ENCODE measurements at regions not wholly inside any gene's neighbourhood (a gene's known extent, or its start where the extent isn't known, plus 50 kb on each side); places are given as distances from the start of the nearest gene placed in this dataset.

GRCh38 chr18:79607361-79607952 lies 72.1 kb upstream of the CTDP1 start:
- Histone ChIP-seq H3K4me2 (ENCODE audit: low read length) (no peak overlapping the region), H4K5ac (ENCODE audit: low read length) (no peak overlapping the region), H2AK5ac (ENCODE audit: low read length) (no peak overlapping the region), H3K27ac (ENCODE audit: low read depth, low read length) (no peak overlapping the region), H3K4me1 (ENCODE audit: control insufficient read depth, low read depth, low read length) (peaks cover 3% of the 10 kb centered on the region), H3K18ac (ENCODE audit: low read length) (no peak overlapping the region), H2BK15ac (replicated peaks; ENCODE audit: low read depth) (no peak overlapping the region), H3K9ac (ENCODE audit: low read length) (no peak overlapping the region), H2BK5ac (ENCODE audit: low read length) (no peak overlapping the region), H2BK120ac (ENCODE audit: low read depth, low read length) (no peak overlapping the region), H3K36me3 (ENCODE audit: control insufficient read depth, insufficient read depth, low read length) (no peaks in the 10 kb centered on the region), H4K8ac (ENCODE audit: low read depth, low read length) (no peak overlapping the region), H3K79me1 (ENCODE audit: low read length) (no peaks in the 10 kb centered on the region), H3K23ac (ENCODE audit: low read length) (no peak overlapping the region), H3K4me3 (ENCODE audit: low read length) (no peak overlapping the region), H3K4ac (ENCODE audit: low read depth, low read length) (peak overlapping the region; percentile 1), H3K27me3 (ENCODE audit: insufficient read depth, low read length, poor library complexity) (no peaks in the 10 kb centered on the region), H3K56ac (ENCODE audit: low read length) (no peak overlapping the region), H3K79me2 (ENCODE audit: control insufficient read depth, insufficient read depth, low read length) (no peaks in the 10 kb centered on the region)
- DNase-seq, result no peak
- WGBS (ENCODE audit: extremely low coverage, insufficient coverage, low lambda C conversion rate), result no CpG with 5 or more reads among the region's 25 CpGs

- Histone ChIP-seq H4K8ac (ENCODE audit: low read depth, low read length) (no peak overlapping the region), H3K4me2 (ENCODE audit: low read length) (no peak overlapping the region), H3K9ac (ENCODE audit: low read length) (no peak overlapping the region), H3K4me3 (ENCODE audit: low read length) (no peak overlapping the region), H3K56ac (ENCODE audit: low read length) (no peak overlapping the region), H2BK120ac (ENCODE audit: low read depth, low read length) (no peak overlapping the region), H3K4me1 (ENCODE audit: control insufficient read depth, low read depth, low read length) (peaks cover 3% of the 10 kb centered on the region), H3K79me1 (ENCODE audit: low read length) (no peaks in the 10 kb centered on the region), H2BK15ac (replicated peaks; ENCODE audit: low read depth) (no peak overlapping the region), H3K18ac (ENCODE audit: low read length) (no peak overlapping the region), H3K27ac (ENCODE audit: low read depth, low read length) (no peak overlapping the region), H2BK5ac (ENCODE audit: low read length) (no peak overlapping the region), H3K79me2 (ENCODE audit: control insufficient read depth, insufficient read depth, low read length) (no peaks in the 10 kb centered on the region), H3K4ac (ENCODE audit: low read depth, low read length) (no peak overlapping the region), H3K27me3 (ENCODE audit: insufficient read depth, low read length, poor library complexity) (no peaks in the 10 kb centered on the region), H3K36me3 (ENCODE audit: control insufficient read depth, insufficient read depth, low read length) (no peaks in the 10 kb centered on the region), H2AK5ac (ENCODE audit: low read length) (peak overlapping the region; percentile 38), H4K5ac (ENCODE audit: low read length) (no peak overlapping the region), H3K23ac (ENCODE audit: low read length) (no peak overlapping the region)
- no peak for DNase-seq
- WGBS (ENCODE audit: extremely low coverage, insufficient coverage, low lambda C conversion rate), result no CpG with 5 or more reads among the region's 9 CpGs
Observed at GRCh38 chr18:79608069-79608468, 71.5 kb upstream of the CTDP1 start.

DNA sequence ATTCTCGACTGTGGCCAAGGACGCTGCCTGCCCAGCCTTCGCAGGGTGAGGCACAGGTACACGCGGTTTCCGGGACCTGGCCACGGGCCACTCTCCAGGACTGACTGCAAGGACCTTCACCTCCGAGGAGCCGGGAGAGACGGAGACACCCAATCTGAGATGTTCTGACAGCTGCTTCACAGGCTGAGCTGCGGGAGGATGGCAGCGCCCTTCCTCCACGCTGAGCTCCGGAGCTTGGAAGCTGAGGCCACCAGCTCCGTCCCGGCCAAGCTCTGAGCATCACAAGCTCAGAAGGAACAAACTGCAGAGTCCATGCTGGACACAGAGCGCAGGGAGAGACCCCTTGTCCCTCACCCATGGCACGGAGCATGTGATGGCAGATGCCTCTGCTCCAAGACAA lies 71.1 kb upstream of the CTDP1 start:
- H4K5ac ChIP-seq (ENCODE audit: low read length), result no peak overlapping the region
- H2BK15ac ChIP-seq (replicated peaks; ENCODE audit: low read depth), result no peak overlapping the region
- no peaks in the 10 kb centered on the region for H3K79me2 ChIP-seq (ENCODE audit: control insufficient read depth, insufficient read depth, low read length)
- no CpG with 5 or more reads among the region's 18 CpGs for WGBS (ENCODE audit: extremely low coverage, insufficient coverage, low lambda C conversion rate)
- no peak overlapping the region for H3K23ac ChIP-seq (ENCODE audit: low read length)
- H3K4me1 ChIP-seq (ENCODE audit: control insufficient read depth, low read depth, low read length), result peaks cover 3% of the 10 kb centered on the region
- H3K27me3 ChIP-seq (ENCODE audit: insufficient read depth, low read length, poor library complexity), result no peaks in the 10 kb centered on the region
- H2BK5ac ChIP-seq (ENCODE audit: low read length), result peak overlapping the region; percentile 35
- no peak overlapping the region for H3K4ac ChIP-seq (ENCODE audit: low read depth, low read length)
- H2BK120ac ChIP-seq (ENCODE audit: low read depth, low read length), result no peak overlapping the region
- H3K36me3 ChIP-seq (ENCODE audit: control insufficient read depth, insufficient read depth, low read length), result no peaks in the 10 kb centered on the region
- H3K4me2 ChIP-seq (ENCODE audit: low read length), result no peak overlapping the region
- H3K56ac ChIP-seq (ENCODE audit: low read length), result peak overlapping the region; percentile 44
- no peak overlapping the region for H3K18ac ChIP-seq (ENCODE audit: low read length)
- no peak overlapping the region for H3K4me3 ChIP-seq (ENCODE audit: low read length)
- H3K27ac ChIP-seq (ENCODE audit: low read depth, low read length), result no peak overlapping the region
- H2AK5ac ChIP-seq (ENCODE audit: low read length), result peak overlapping the region; percentile 88
- no peaks in the 10 kb centered on the region for H3K79me1 ChIP-seq (ENCODE audit: low read length)
- DNase-seq, result no peak
- no peak overlapping the region for H3K9ac ChIP-seq (ENCODE audit: low read length)
- H4K8ac ChIP-seq (ENCODE audit: low read depth, low read length), result no peak overlapping the region

- no peak overlapping the region for H2BK120ac ChIP-seq (ENCODE audit: low read depth, low read length)
- no peaks in the 10 kb centered on the region for H3K36me3 ChIP-seq (ENCODE audit: control insufficient read depth, insufficient read depth, low read length)
- no peak overlapping the region for H3K4me3 ChIP-seq (ENCODE audit: low read length)
- H3K23ac ChIP-seq (ENCODE audit: low read length), result no peak overlapping the region
- H3K79me2 ChIP-seq (ENCODE audit: control insufficient read depth, insufficient read depth, low read length), result no peaks in the 10 kb centered on the region
- WGBS (ENCODE audit: extremely low coverage, insufficient coverage, low lambda C conversion rate), result no CpG with 5 or more reads among the region's 11 CpGs
- H3K4me2 ChIP-seq (ENCODE audit: low read length), result no peak overlapping the region
- no peak overlapping the region for H2BK15ac ChIP-seq (replicated peaks; ENCODE audit: low read depth)
- peak overlapping the region; percentile 39 for H2BK5ac ChIP-seq (ENCODE audit: low read length)
- H3K9ac ChIP-seq (ENCODE audit: low read length), result no peak overlapping the region
- no peak overlapping the region for H4K8ac ChIP-seq (ENCODE audit: low read depth, low read length)
- H3K4me1 ChIP-seq (ENCODE audit: control insufficient read depth, low read depth, low read length), result peaks cover 3% of the 10 kb centered on the region
- no peak for DNase-seq
- peak overlapping the region; percentile 42 for H3K4ac ChIP-seq (ENCODE audit: low read depth, low read length)
- H3K56ac ChIP-seq (ENCODE audit: low read length), result peak overlapping the region; percentile 37
- no peak overlapping the region for H4K5ac ChIP-seq (ENCODE audit: low read length)
- no peaks in the 10 kb centered on the region for H3K27me3 ChIP-seq (ENCODE audit: insufficient read depth, low read length, poor library complexity)
- no peaks in the 10 kb centered on the region for H3K79me1 ChIP-seq (ENCODE audit: low read length)
- no peak overlapping the region for H3K18ac ChIP-seq (ENCODE audit: low read length)
- peak overlapping the region; percentile 88 for H2AK5ac ChIP-seq (ENCODE audit: low read length)
- H3K27ac ChIP-seq (ENCODE audit: low read depth, low read length), result no peak overlapping the region
Observed at GRCh38 chr18:79608999-79609461, 70.6 kb upstream of the CTDP1 start.

DNA sequence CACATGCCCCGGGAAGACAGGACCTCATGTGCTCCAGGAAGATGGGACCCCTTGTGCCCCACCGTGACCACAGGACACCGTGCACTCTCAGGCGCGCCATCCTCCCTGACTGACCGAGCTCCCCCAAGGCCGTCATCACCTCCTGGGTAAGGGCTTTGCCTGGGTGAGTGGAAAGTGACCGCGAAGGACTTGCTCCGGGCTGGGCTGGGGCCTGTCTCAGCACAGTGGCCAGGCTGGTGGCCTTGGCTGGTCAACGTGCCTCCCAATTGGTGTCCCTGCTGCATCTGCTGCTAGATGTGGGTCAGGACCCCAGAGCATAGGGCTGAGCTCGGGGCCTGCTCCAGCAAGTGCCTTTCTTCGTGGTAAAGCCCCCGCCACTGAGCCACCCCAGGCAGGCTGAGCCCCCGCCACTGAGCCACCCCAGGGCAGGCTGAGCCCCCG lies 69.7 kb upstream of the CTDP1 start:
- DNase-seq, result no peak
- Histone ChIP-seq H3K23ac (ENCODE audit: low read length) (no peak overlapping the region), H2AK5ac (ENCODE audit: low read length) (peak overlapping the region; percentile 93), H3K4me2 (ENCODE audit: low read length) (no peak overlapping the region), H3K4ac (ENCODE audit: low read depth, low read length) (peak overlapping the region; percentile 8), H3K4me3 (ENCODE audit: low read length) (no peak overlapping the region), H2BK15ac (replicated peaks; ENCODE audit: low read depth) (no peak overlapping the region), H3K27ac (ENCODE audit: low read depth, low read length) (no peak overlapping the region), H3K79me2 (ENCODE audit: control insufficient read depth, insufficient read depth, low read length) (no peaks in the 10 kb centered on the region), H3K4me1 (ENCODE audit: control insufficient read depth, low read depth, low read length) (peaks cover 3% of the 10 kb centered on the region), H3K9ac (ENCODE audit: low read length) (no peak overlapping the region), H2BK5ac (ENCODE audit: low read length) (peak overlapping the region; percentile 64), H3K18ac (ENCODE audit: low read length) (no peak overlapping the region), H2BK120ac (ENCODE audit: low read depth, low read length) (no peak overlapping the region), H3K27me3 (ENCODE audit: insufficient read depth, low read length, poor library complexity) (no peaks in the 10 kb centered on the region), H3K56ac (ENCODE audit: low read length) (peak overlapping the region; percentile 69), H4K8ac (ENCODE audit: low read depth, low read length) (no peak overlapping the region), H4K5ac (ENCODE audit: low read length) (no peak overlapping the region), H3K36me3 (ENCODE audit: control insufficient read depth, insufficient read depth, low read length) (no peaks in the 10 kb centered on the region), H3K79me1 (ENCODE audit: low read length) (no peaks in the 10 kb centered on the region)
- no CpG with 5 or more reads among the region's 16 CpGs for WGBS (ENCODE audit: extremely low coverage, insufficient coverage, low lambda C conversion rate)
